IMR-90 (cell line): ENCODE measurements at regions not wholly inside any gene's neighbourhood (a gene's known extent, or its start where the extent isn't known, plus 50 kb on each side); places are given as distances from the start of the nearest gene placed in this dataset.

Experiments
- CEBPB ChIP-seq: IDR thresholded peaks from 2 replicates; pipeline ENCODE4 v1.6.1; 2012; ENCODE audit warnings: low read depth, low read length, improper control_type of control experiment
- CTCF ChIP-seq: conservative IDR thresholded peaks from 2 replicates; pipeline ENCODE4 v1.5.1; 2012; ENCODE audit warnings: mild to moderate bottlenecking, low read depth, low read length, improper control_type of control experiment
- POLR2A ChIP-seq: IDR thresholded peaks from 2 replicates; pipeline ENCODE4 v1.6.1; 2012; ENCODE audit warnings: mild to moderate bottlenecking, low read depth, low read length
- RCOR1 ChIP-seq: IDR thresholded peaks from 2 replicates; pipeline ENCODE4 v1.6.1; 2012; ENCODE audit warnings: mild to moderate bottlenecking, low read length, improper control_type of control experiment; ENCODE audit not compliant: insufficient replicate concordance
- RFX5 ChIP-seq: IDR thresholded peaks from 2 replicates; pipeline ENCODE4 v1.8.0; 2012; ENCODE audit warnings: low read depth, mild to moderate bottlenecking, low read length, moderate library complexity
- SMC3 ChIP-seq: fragments of 150-350 bp; IDR thresholded peaks from 2 replicates; pipeline ENCODE4 v1.6.1; 2016; ENCODE audit warnings: low read depth, mild to moderate bottlenecking, antibody characterized with exemption, low read length, moderate library complexity
- USF2 ChIP-seq: fragments of 150-350 bp; IDR thresholded peaks from 2 replicates; pipeline ENCODE4 v1.6.1; 2017; ENCODE audit warnings: mild to moderate bottlenecking, antibody characterized with exemption, low read length, low read depth

DNA sequence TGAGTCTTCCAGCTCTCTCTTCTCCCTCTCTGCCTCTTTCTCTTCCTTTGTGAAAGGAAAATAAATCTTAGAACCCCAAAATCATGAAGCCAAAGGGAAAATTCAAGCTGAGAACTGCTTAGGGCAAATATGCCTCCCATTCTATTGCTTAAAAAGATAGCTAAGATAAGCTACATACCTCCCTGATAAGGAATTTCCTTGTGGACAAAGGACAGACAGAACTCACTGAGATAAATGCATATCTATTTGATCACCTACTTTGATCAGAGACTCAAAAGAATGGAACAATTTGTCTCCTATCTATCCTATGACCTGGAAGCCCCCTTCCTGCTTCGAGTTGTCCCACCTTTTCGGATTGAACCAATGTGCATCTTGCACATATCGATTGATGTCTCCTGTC, 220.6 kb upstream of the NMUR2 start:
- no peak for TF ChIP-seq CEBPB
- no peak for TF ChIP-seq USF2
- no peak for TF ChIP-seq CTCF
- TF ChIP-seq POLR2A: no peak
- no peak for TF ChIP-seq RCOR1
- TF ChIP-seq RFX5: no peak
- TF ChIP-seq SMC3: no peak
